ENCODE measurements at regions not wholly inside any gene's neighbourhood (a gene's known extent, or its start where the extent isn't known, plus 50 kb on each side); places are given as distances from the start of the nearest gene placed in this dataset.
"Not testable (repeated sequence)": the region's sequence is repeated elsewhere in the genome, so short reads cannot be mapped to it uniquely, and the experiment has no call there.

DNA sequence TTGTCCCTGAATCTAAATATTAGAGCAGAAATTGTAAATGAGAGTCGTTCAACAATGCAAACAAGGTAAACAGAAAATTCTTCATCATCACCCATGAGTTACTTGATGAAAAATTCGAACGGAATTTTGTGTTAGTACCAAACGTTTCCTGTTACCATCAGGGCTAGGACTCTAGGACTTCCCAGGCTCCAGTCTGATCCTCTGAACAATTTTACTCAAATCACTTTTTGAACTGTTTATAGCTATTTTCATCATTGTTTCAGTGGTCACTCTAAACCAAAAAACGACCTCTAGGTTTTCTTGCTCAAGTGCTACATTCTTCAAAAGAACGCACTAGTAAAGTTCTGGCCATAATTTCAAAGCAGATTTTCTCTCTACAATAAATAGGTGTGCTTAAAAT is 273.3 kb downstream of the MREG start:
- DNase-seq: peak; percentile 47

DNA sequence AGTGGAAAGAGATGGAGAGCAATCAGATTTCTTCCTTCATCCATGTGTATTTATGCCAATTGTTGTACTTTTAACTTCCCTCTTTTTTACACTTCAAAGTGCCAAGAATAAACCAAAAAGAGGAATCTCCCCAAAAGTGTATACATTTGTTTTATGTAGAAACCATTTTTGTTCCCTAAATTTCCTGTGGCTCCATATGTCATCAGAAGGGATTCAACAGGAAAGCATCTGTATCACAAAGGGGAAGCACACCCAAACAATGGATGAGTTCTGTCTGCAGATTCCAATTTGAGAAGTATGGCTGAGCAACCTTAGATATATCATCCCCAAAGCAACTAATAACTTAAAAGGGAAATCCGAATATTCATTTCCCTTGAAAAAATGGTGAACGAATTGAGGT is 275.0 kb downstream of the MREG start:
- DNase-seq: no peak

GRCh38 chr2:215737477-215737876 is 275.9 kb downstream of the MREG start:
- no peak for DNase-seq

DNA sequence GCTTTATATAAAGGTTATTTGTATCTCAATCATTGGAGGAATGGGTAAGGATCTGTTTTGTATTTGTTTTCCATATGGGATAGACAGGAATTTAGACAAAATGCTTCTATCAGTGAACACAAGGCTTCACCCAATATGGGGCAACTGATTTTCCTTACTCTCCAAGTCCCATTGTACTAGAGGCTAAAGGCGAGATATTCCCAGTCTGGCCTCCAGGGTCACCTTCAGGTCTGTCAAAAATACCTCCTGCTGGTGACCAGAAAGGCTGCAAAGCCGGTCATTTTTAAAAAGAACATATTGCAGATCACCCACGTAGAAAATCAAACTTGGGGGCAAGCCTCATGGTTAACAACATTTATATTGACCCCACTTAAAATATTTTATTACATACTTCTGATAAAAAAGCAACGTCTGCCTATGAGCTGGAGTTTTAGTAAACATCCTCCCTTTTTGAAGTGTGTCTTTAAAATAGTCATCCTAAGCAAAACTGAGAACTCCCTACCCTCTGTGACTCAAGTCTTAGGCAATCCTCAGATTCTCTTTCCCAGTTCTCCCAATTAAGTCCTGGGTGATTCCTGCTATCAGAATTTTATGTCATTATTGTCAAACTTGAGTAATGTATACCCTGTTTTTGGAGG is 276.6 kb downstream of the MREG start:
- DNase-seq: peak; percentile 43

DNA sequence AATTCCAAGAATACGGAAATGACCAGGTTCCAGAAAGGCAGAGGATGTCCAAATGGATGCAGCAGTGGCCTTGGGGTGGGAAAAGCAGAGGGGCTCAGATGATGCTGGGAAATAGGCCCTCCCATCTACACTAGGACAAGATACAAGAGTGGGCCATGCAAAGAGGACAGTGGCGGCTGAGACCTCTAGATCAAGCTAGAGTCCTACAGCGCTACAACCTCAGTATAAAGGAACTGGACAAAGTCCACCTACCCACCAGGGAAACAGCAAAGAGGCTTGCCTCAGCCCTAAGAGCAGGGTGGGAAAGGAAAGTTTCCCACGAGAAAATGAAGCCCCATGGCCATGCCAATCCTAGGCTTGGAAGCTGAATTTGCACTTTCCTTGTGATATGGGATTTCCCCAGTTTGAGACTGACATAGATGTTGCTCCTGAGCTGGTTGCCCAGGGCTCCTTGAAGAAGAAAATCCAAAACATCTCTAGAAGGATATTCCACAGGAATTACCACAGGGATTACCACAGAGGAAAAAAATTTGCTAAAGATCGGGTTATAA is 282.2 kb downstream of the MREG start:
- DNase-seq: no peak

- no peak for DNase-seq
Observed at GRCh38 chr2:215729985-215730620, 283.2 kb downstream of the MREG start.

DNA sequence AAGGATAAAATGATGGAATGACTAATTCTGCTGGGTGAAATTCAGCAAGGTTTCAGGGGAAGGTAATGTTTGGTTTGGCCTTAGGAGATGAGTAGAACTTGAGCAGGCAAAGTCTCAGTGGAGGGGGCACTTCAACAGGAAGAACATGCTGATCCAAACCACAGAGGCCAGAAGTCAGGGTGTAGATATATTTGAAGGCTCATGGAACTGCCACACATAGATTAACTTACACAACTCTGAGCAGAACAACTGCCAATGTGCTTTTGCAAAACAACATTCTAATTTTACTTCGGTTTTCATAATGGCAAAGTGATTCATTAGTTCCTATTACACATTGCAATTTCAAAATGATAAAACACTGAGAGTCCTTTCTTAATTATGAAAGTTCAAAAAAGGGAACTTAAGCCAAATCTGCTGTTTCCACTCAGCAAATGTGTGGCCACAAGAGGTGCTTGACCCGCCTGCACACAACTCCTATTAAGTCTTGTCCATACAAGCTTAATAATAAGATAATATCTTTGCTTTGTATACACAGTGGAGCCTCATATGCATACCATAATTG is 284.8 kb downstream of the MREG start:
- peak; percentile 41 for DNase-seq

DNA sequence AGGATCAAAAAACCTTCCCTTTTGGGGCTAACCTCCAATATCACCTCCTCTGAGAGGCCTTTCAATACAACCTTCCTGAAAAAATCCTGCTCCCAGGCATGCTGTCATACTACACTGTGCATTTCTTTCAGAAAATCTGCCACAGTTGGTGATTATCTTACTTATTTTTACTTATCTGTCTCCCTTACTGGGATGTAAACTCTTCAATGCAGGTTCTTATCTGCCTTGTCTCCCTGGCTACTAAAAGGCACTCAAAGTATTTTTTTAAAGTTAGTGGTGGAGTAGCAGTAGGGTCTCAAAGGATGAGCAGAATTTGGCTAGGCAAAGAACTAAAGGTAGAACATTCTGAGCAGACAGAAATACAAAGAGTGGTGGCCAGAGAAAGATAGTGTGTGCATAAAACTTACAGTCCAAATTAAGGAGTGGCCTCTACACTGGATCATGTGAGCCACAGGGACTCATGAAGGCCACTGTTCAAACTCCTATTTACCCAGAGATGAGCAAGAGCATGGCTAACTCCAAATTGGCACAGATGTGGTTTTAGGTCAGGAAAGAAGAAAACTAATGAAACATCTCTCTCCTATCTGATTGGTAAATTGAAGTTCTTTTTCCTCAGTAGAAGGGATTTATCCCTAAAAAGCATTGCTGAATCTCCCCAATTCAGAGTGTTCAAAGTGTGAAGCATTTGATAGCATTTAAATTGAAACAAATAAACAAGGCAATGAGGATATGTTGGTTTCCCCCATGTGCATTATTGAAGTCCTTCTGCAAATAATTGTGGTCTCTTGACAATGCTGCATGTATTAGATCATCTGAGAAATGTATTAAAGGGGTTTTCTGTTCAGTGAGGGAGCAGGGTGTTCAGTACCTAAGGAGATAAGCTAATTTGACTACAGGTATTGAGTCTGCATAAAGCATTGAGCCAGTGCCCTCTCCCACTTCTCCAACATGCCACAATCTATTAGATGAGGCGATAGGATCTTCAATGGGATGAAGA is 285.5 kb downstream of the MREG start:
- no peak for DNase-seq

DNA sequence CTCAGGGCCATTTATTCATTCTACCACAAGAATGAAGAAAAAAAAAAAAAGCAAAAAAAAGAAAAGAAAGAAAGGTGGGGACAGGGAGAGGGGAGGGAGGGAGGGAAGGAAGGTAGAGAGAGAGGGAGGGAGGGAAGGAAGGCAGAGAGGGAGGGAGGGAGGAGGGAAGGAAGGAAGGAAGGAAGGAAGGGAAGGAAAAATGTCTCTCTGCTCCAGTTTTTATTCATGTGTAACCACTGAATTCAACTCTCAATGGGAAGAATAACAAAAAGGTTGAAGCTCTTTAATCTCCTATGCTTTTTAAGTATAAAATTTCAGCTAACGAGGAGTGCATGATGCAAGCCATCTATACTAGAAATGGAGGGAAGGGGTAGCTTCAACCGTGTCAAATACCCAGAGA is 287.3 kb downstream of the MREG start:
- no peak for DNase-seq

DNA sequence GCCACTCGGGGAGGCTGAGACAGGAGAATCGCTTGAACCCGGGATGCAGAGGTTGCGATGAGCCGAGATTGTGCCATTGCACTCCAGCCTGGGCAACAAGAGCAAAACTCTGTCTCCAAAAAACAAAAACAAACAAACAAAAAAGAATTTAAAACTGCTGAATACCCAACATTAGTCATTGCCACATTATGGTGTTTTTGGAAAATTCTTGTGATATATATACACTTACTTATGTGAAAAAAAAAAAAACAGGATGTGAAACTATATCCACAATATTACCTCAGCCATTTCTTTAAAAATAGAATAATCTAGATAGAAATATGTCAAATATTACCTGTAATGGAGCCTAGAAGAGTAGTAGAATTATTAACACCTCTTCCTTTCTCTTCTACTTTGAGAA is 288.3 kb upstream of the FN1 start:
- DNase-seq: no peak

DNA sequence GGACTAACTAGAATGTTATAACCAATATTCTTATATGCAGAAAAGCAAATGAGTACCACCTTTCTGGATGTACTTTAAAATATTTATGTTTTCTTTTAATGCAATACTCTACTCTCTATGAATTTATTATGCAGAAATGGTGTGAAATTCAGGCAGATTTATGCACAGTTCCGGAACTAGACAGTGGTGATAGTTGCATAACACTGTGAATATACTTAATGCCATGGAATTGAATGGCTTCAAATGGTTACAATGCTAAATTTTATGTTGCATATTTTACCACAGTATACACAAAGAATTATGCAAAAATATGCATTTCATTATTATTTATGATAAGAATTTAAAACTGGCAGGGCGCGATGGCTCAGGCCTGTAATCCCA is 287.8 kb upstream of the FN1 start:
- DNase-seq: no peak

GRCh38 chr2:215722986-215723630 is 287.2 kb upstream of the FN1 start:
- no peak for DNase-seq

GRCh38 chr2:215722125-215722524 is 286.3 kb upstream of the FN1 start:
- DNase-seq: no peak

DNA sequence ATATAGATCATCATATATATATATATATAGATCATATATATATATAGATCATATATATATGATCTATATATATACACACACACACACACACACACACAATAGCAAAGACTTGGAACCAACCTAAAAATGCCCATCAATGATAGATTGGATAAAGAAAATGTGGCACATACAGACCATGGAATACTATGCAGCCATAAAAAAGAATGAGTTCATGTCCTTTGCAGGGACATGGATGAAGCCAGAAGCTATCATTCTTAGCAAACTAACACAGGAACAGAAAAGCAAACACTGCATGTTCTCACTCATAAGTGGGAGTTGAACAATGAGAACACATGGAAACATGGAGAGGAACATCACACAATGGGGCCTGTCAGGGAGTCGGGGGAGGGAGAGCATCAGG is 285.6 kb upstream of the FN1 start:
- DNase-seq: not testable (repeated sequence)

DNA sequence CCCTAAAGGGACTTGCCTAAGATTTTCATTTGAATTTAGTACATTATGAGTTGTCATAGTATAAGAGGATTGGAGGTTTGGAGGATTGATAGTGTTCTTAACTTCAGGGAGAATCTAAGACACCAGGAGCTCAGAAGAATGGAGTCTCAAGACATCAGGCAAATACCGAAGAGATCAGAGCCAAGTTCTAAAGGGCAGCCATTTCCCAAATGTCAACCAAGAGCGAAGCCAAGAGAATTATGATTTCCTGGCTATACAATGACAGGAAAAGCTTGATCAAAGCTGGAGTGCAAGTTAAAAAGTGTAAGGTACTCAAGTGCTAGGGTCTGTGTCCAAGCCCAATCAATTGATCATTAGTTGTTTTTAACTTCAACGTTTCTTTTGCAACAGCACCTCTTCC is 283.0 kb upstream of the FN1 start:
- DNase-seq: peak; percentile 83

- DNase-seq: peak; percentile 42
Observed at GRCh38 chr2:215718436-215718835, 282.6 kb upstream of the FN1 start.

- peak; percentile 50 for DNase-seq
Observed at GRCh38 chr2:215717501-215718381, 281.9 kb upstream of the FN1 start.

DNA sequence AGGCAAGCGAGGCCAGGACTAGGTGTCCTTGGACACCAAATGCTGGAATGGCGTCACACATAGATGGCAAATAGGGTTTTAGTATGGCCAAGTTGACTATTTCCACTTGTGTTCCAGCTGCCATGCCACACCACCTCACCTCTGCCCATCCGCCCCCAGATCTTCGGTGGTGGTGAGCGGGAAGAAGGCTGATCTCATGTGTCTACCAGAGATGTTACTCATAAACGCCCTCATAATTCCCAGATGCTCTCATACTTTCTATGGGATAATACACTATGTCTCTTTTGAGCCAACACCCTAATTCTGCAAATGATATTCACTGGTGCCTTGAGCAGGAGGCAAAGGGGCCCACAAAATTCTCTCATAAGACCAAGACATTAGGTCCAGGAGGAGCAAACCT is 281.1 kb upstream of the FN1 start:
- no peak for DNase-seq

DNA sequence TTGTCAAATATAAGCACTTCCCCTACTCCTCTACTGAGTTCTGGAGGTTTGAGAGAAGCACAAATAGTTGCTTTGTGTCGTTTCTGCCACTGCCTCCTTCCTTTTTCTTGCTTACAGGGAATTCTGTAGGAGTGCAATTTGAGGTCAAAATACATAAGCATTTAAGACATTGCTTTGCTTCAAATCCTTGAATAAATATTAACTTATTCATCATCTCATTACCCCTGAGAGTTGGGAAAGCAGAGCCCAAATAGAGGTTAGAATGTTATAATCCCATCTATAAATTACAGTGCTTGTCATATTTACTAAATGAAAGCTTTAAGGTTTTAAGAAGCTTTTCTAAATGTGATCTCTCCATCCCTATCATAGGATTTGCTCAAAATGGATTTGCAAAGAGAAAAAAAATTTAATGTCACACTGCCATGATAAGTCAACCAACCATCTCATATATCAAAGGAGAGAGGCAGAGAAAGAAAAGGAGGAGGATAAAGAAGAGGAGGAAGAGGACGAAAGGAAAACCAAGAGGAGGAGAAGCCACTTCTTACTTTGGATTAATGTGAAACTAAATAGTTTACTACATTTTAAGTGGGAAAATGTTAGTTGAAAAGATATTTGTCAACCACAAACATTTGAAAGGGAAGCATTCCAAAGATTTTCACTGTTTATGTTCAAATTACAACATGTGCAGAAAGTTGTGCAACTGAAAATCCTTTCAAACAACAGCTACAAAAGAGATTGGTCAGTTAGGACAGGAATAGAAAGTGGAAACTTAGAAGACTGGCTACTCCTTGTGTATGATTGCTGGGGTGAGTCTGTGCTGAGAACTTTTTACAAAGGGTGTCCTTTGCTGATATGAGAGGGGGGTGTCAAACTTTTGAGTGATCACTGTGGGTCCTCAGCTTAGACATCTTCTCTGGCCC is 277.3 kb upstream of the FN1 start:
- DNase-seq: no peak

DNA sequence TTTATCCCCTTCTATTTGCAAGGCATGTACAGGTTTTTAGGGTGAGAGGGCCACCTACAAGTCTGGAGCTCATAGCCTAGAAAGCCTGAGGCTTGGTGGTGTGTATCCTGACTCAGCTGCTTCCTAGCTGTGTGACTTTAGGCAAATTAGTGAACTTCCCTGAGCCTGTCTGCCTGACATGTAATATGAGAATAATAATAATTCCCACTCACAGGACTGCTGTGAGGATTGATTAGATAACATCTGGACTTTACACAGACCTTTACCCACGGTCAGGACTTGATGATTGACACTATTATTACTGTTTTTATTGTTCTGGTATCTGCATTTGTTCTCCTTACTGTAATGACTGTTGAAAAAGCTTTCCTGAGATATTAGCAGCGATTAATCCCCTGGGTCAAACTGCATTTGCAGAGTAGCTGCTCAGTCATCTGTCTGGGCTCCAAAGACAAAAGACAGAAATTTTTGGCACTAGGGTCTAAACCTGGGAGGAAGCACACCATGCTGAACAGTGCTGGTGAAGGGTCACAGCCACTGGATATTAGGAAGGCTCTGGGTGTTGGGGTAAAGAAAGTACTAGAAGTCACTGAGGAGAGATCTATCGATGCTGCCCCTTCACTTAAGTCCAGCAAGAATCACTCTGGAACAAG is 276.5 kb upstream of the FN1 start:
- peak; percentile 70 for DNase-seq
